ENCODE measurements at regions not wholly inside any gene's neighbourhood (a gene's known extent, or its start where the extent isn't known, plus 50 kb on each side); places are given as distances from the start of the nearest gene placed in this dataset.

DNA sequence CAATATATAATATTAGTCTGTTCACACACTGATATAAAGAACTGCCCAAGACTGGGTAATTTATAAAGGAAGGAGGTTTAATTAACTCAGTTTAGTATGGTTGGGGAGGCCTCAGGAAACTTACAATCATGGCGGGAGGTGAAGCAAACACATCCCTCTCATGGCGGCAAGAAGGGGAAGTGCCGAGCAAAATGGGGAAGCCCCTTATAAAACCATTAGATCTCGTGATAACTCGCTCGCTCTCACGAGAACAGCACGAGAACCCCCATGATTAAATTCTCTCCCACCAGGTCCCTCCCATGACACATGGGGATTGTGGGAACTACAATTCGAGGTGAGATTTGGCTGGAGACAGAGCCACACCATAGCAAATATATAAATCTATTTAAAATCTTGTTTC, 269.8 kb downstream of the ATP23 start (continued):
- TF ChIP-seq REST (IDR thresholded peaks at IDR 0.05; ENCODE audit: low read depth, low read length) (no peak), RCOR1 (IDR thresholded peaks at IDR 0.05; ENCODE audit: low read length) (no peak), FOXJ3 (CRISPR knock-in tag; IDR thresholded peaks at IDR 0.05) (no peak), EP300 (IDR thresholded peaks at IDR 0.05; ENCODE audit: borderline replicate concordance in 1 of 2, low read depth in 1 of 2, low read length in 1 of 2) (no peak), RFX5 (IDR thresholded peaks at IDR 0.05; ENCODE audit: low read length) (no peak), MEF2A (IDR thresholded peaks at IDR 0.05; ENCODE audit: borderline replicate concordance, low read depth) (no peak)
- TF ChIP-seq, protein P1, sequence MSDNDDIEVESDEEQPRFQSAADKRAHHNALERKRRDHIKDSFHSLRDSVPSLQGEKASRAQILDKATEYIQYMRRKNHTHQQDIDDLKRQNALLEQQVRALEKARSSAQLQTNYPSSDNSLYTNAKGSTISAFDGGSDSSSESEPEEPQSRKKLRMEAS (IDR thresholded peaks at IDR 0.05; ENCODE audit: low read depth) = no peak

DNA sequence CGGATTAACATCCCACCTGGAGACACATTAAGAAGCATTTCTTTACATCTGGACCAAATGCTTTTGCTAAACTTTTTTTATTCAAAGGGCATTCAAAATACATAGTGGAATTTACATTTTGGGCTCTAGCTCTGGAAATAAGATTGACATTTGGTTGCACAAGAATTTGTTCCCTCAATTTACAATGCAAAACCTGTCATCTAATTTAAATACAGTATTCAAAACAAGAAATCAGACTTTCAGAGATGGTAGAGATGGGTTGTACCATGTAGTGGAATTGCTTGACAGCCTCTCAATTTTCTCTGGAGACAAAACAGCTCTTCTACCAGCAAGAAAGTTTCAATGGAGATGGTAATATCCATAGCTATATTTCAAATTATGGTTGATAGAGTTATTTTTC, 275.8 kb downstream of the ATP23 start:
- CTCF ChIA-PET = no interaction called here
- Histone ChIP-seq H3K9ac (no peak overlapping the region), H4K20me1 (ENCODE audit: insufficient read depth) (no peaks in the 10 kb centered on the region), H3F3A (replicated peaks; ENCODE audit: insufficient read depth) (no peaks in the 10 kb centered on the region), H3K9me3 (no peaks in the 10 kb centered on the region), H3K4me1 (ENCODE audit: control insufficient read depth in 1 of 2, insufficient read depth in 2 of 2, low read depth in 1 of 2, low read length in 1 of 2) (no peaks in the 10 kb centered on the region), H3K9me2 (no peaks in the 10 kb centered on the region), H3K4me3 (ENCODE audit: low read depth in 2 of 2, low read length in 1 of 2) (no peak overlapping the region), H3K27me3 (ENCODE audit: insufficient read depth) (no peaks in the 10 kb centered on the region; the same call in 1 of the 2 replicates), H2AFZ (ENCODE audit: low read depth) (no peak overlapping the region), H3K4me2 (no peak overlapping the region), H3K36me3 (replicated peaks in 1 of 2; ENCODE audit: control insufficient read depth in 1 of 2, insufficient read depth in 2 of 2, low read length in 1 of 2) (no peaks in the 10 kb centered on the region), H3K27ac (ENCODE audit: low read depth in 2 of 2, low read length in 1 of 2) (no peak overlapping the region), H3K79me2 (ENCODE audit: insufficient read depth) (no peaks in the 10 kb centered on the region)
- POLR2A ChIA-PET = no interaction called here
- 9% methylated on average over 1 of the region's 1 CpG for WGBS (ENCODE audit: low lambda C conversion rate)
- DNase-seq = no peak
- no peak for TF ChIP-seq RXRA (IDR thresholded peaks at IDR 0.05; ENCODE audit: borderline replicate concordance, low read depth)
- no peak for TF ChIP-seq USF2 (IDR thresholded peaks at IDR 0.05; ENCODE audit: borderline replicate concordance, low read depth, low read length)
- TF ChIP-seq POLR2AphosphoS5 (IDR thresholded peaks at IDR 0.05; ENCODE audit: low read depth, low read length) = no peak
- no peak for TF ChIP-seq CTCF (IDR thresholded peaks at IDR 0.05)
- TF ChIP-seq RFX5 (IDR thresholded peaks at IDR 0.05; ENCODE audit: low read length) = no peak
- no peak for TF ChIP-seq TEAD4 (IDR thresholded peaks at IDR 0.05; ENCODE audit: borderline replicate concordance, insufficient read depth)
- no peak for TF ChIP-seq JUND (IDR thresholded peaks at IDR 0.05)
- TF ChIP-seq TAF1 (IDR thresholded peaks at IDR 0.05; ENCODE audit: borderline replicate concordance, low read depth, low read length) = no peak
- no peak for TF ChIP-seq RCOR1 (IDR thresholded peaks at IDR 0.05; ENCODE audit: low read length)
- TF ChIP-seq FOXM1 (IDR thresholded peaks at IDR 0.05; ENCODE audit: low read depth) = no peak
- TF ChIP-seq, protein P1 (IDR thresholded peaks at IDR 0.05; ENCODE audit: low read depth) = no peak
- TF ChIP-seq REST (IDR thresholded peaks at IDR 0.05; ENCODE audit: low read depth, low read length) = no peak
- no peak for TF ChIP-seq SIN3A (IDR thresholded peaks at IDR 0.05; ENCODE audit: borderline replicate concordance, low read depth, low read length)
- TF ChIP-seq, protein P2, sequence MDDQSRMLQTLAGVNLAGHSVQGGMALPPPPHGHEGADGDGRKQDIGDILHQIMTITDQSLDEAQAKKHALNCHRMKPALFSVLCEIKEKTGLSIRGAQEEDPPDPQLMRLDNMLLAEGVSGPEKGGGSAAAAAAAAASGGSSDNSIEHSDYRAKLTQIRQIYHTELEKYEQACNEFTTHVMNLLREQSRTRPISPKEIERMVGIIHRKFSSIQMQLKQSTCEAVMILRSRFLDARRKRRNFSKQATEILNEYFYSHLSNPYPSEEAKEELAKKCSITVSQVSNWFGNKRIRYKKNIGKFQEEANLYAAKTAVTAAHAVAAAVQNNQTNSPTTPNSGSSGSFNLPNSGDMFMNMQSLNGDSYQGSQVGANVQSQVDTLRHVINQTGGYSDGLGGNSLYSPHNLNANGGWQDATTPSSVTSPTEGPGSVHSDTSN (IDR thresholded peaks at IDR 0.05) = no peak
- TF ChIP-seq EZH2phosphoT487 (IDR thresholded peaks at IDR 0.05; ENCODE audit: borderline replicate concordance, low read depth) = no peak
- no peak for TF ChIP-seq YY1 (IDR thresholded peaks at IDR 0.05; ENCODE audit: low read depth)
